Activated T-cell treated with anti-CD3 and anti-CD28 coated beads, Interleukin-2, amount 50 U/mL, for 4 hours (primary cell): ENCODE measurements at regions not wholly inside any gene's neighbourhood (a gene's known extent, or its start where the extent isn't known, plus 50 kb on each side); places are given as distances from the start of the nearest gene placed in this dataset.
"Not testable (repeated sequence)": the region's sequence is repeated elsewhere in the genome, so short reads cannot be mapped to it uniquely, and the experiment has no call there.

Experiments
- ATAC-seq, 2 donors: fragments of 200-7000 bp; cut with Tn5 transposase; one replicate each; pipeline ENCODE4 v1.10.0; 2021
- DNase-seq: peaks from one replicate; pipeline ENCODE4 v3.0.0-alpha.2; 2020
- H3K27me3 Mint-ChIP-seq: one replicate; pipeline ENCODE4 v1.8.0; 2021; ENCODE audit warnings: low read depth, mixed read lengths
- H3K36me3 Mint-ChIP-seq: one replicate; pipeline ENCODE4 v1.8.0; 2022; ENCODE audit warnings: mixed read lengths; ENCODE audit not compliant: insufficient read depth
- H3K4me1 Mint-ChIP-seq: one replicate; pipeline ENCODE4 v1.8.0; 2021; ENCODE audit warnings: low read depth, mixed read lengths
- H3K4me3 Mint-ChIP-seq: one replicate; pipeline ENCODE4 v1.8.0; 2021; ENCODE audit warnings: mild to moderate bottlenecking, moderate library complexity, mixed read lengths
- H3K9me3 Mint-ChIP-seq: one replicate; pipeline ENCODE4 v1.8.0; 2021; ENCODE audit warnings: mixed read lengths

DNA sequence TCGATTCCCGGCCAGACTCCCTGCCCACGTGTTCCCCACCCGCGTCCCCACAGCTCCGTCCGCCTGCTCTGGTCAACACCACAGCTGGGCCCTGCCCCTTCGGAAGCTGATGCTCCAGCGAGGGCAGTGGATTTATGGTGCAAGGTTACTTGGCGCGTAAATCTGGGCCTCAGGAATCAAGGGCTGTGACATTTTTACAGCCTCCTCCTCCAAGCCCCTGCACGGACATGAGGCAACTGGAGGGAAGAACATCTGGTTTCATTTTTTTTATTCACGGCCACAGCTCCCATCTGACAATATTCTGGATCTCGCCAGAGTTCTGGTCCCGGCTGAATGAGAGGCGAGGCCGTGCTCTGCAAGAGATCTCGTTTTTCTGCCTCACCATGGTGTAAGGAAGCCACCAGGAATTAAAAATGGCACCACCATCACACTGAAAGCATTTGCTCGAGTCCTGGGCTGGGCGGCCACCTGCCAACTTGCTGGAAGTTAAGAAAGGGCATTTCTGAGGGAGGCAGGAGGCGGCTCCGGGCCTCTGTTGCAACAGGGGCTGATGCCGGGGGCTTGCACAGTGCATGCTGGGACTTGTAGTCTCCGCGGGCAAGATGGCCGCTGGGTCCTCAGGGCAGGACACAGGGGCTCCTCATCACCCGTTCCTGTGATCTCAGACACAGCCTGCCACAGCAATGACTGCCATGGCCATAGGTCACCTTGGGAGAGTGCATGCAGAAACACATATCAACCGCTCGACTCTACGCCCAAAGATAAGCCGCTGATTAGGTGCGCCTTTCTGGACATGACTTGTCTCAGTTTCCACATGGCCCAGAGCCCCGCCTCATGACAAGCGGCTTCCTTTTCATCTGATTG, 148.5 kb downstream of the LY86 start:
- H3K27me3 Mint-ChIP-seq: peaks cover 22% of the 10 kb centered on the region
- no peaks in the 10 kb centered on the region for H3K4me1 Mint-ChIP-seq
- no peaks in the 10 kb centered on the region for H3K36me3 Mint-ChIP-seq
- DNase-seq (no peak), ATAC-seq (no peak)
- H3K9me3 Mint-ChIP-seq: no peaks in the 10 kb centered on the region
- no peak overlapping the region for H3K4me3 Mint-ChIP-seq

DNA sequence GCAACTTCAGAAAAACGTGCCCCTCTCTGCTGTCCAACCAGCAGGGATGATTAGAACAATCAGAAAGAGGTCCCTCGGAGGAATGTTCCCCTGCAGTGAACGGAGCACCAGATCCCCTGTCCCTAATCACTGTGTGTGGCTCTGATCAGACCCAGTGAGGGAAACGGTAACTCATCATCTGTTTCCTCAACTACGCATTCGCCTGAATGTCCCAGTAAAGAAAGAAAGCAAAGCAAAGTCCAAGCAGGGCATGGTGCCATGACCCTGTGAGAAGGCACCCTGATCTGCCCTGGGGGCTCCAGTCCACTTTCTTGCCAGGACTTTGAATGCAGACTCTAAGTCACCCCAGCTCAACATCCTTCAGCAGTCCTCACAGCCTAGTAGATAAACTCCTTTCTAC, 149.2 kb downstream of the LY86 start:
- peaks cover 22% of the 10 kb centered on the region for H3K27me3 Mint-ChIP-seq
- no peak for DNase-seq
- no peaks in the 10 kb centered on the region for H3K4me1 Mint-ChIP-seq
- H3K9me3 Mint-ChIP-seq: no peaks in the 10 kb centered on the region
- H3K36me3 Mint-ChIP-seq: no peaks in the 10 kb centered on the region
- ATAC-seq: no peak
- no peak overlapping the region for H3K4me3 Mint-ChIP-seq

DNA sequence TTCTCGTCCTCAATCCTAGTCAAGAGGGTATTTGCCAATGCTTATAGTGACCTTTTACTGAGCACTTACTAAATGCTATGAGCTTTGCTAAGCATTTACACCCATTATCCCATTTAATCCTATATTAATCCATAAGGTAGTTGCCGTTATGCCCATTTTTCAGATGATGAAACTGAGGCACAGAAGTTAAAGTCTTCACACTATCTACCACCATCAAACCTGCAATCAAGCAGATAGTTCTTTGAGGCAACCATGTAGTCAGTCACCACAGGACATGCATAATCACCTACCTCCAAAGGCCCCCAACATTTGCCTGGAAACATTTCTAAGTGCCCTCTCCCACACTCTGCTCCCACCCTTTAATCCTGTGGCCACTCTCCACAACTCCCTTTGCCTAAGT, 149.6 kb downstream of the LY86 start:
- Mint-ChIP-seq H3K4me1 (no peaks in the 10 kb centered on the region), H3K9me3 (no peaks in the 10 kb centered on the region), H3K4me3 (no peak overlapping the region), H3K36me3 (no peaks in the 10 kb centered on the region), H3K27me3 (peaks cover 22% of the 10 kb centered on the region)
- ATAC-seq (no peak), DNase-seq (no peak)

DNA sequence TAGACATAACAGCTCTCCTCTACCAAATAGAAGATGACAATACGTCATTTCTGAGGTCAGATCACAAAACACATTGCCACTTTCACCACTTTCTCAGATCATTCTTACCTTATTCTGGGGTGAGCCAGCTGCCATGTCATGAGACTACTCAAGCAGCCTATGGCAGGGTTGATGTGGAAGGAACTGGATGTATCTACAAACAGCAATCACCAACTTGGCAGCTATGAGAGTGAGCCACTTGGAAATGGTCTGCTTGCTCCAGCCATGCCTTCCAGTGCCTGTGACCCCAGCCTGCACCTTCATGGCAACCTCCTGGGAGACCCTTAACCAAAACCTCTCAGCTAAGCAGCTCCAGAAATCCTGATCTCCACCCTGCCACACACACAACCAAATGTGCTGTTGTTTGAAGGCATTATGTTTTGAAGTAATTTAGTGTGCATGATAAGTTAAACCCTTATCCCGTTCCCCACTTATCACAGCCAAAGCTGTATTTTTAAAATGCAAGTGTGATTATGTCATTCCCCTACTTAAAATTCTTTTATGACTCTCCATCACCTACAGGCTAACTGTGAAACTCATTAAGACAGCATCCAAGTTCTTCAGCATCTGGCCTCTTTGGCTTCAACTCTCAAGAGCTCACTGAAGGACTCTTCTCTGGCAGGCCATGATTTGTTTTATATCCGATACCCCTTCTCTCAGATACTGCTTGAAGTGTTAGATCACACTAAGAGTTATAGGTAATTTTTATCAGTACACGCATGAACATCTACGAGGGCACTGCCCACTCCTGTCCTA, 150.6 kb downstream of the LY86 start:
- Mint-ChIP-seq H3K4me1 (no peaks in the 10 kb centered on the region), H3K36me3 (no peaks in the 10 kb centered on the region), H3K27me3 (peaks cover 18% of the 10 kb centered on the region), H3K4me3 (no peak overlapping the region), H3K9me3 (no peaks in the 10 kb centered on the region)
- no peak for ATAC-seq
- DNase-seq: no peak

DNA sequence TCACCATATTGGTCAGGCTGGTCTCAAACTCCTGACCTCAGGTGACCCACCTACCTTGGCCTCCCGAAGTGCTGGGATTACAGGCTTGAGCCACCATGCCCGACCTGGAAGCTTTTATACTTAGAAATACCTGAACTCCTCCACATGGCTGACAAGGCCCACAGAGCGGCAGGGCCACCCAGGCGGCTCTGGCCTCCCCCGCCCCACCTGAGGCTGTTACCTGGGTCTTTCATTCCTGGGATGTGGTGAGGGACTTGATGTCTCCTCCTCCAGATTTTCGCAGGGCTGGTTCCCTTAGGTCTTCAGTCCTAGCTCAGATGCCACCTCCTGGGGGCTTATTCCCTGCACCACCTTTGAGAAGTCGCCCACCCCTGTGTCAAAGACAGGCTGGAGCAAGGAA, 152.1 kb downstream of the LY86 start:
- Mint-ChIP-seq H3K4me3 (no peak overlapping the region), H3K36me3 (no peaks in the 10 kb centered on the region), H3K27me3 (peaks cover 16% of the 10 kb centered on the region), H3K4me1 (no peaks in the 10 kb centered on the region), H3K9me3 (no peaks in the 10 kb centered on the region)
- DNase-seq (no peak), ATAC-seq (no peak)

DNA sequence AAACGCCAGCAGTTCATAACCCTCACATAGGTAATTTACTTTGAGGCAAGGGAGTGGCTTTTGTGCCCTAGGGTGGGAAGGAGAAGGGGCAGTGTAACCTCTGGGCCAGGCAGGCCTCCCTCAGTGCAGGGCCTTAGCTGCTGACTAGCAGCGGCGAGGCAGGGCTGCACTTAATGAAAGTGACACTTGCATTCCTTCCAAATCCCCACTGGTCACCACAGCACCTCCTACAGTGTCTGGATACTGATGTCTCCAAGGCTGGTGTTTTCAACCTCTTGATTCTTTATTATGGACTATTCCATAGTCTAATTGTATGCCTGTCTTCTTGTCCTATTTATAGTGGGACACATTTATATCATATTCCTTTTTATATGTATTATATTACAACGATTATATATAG, 152.7 kb downstream of the LY86 start:
- no peak for DNase-seq
- Mint-ChIP-seq H3K4me1 (no peaks in the 10 kb centered on the region), H3K4me3 (no peak overlapping the region), H3K36me3 (no peaks in the 10 kb centered on the region), H3K27me3 (peaks cover 13% of the 10 kb centered on the region), H3K9me3 (no peaks in the 10 kb centered on the region)
- no peak for ATAC-seq

DNA sequence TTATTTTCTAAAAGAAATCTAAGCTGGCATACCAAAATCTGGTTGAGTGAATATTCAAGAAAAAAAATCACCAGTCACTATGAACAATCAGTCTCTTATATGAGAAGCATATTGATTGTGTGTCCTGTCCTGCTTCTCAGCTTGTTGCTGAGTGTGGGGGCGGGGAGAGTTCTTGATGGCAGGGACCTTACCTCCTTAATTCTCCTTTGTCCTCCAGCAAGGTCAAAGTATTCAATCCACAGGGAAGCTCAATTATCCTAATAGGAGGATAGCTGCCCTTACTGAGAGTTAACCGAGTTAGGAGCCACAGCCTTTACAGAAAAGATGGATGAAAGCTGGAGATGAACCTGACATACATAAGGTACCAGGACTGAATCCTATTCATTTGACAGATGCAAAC, 154.0 kb downstream of the LY86 start:
- H3K27me3 Mint-ChIP-seq: peaks cover 17% of the 10 kb centered on the region
- no peak for DNase-seq
- H3K9me3 Mint-ChIP-seq: no peaks in the 10 kb centered on the region
- H3K4me1 Mint-ChIP-seq: no peaks in the 10 kb centered on the region
- ATAC-seq: no peak
- no peaks in the 10 kb centered on the region for H3K36me3 Mint-ChIP-seq
- no peak overlapping the region for H3K4me3 Mint-ChIP-seq

DNA sequence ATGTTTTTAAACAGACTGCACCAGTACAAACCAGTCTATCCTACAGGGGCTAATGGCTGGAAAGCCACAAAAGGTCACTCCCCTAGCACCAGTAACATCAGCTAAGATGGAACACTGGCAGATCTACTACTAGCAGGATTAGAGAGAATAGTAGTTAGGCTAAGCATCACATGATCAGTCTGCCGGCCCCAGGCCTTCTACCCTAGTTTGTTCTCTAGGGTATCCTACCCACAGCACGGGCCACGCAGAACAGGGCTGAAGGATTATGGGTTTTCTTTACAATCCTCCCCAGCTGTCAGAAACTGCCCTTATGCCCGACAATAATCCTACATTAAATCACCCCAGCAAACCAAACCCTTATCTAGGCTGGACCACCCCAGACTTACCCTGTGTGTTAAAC, 156.0 kb downstream of the LY86 start:
- no peaks in the 10 kb centered on the region for H3K4me1 Mint-ChIP-seq
- no peaks in the 10 kb centered on the region for H3K36me3 Mint-ChIP-seq
- no peaks in the 10 kb centered on the region for H3K9me3 Mint-ChIP-seq
- ATAC-seq (no peak), DNase-seq (no peak)
- peaks cover 10% of the 10 kb centered on the region for H3K27me3 Mint-ChIP-seq
- H3K4me3 Mint-ChIP-seq: no peak overlapping the region

DNA sequence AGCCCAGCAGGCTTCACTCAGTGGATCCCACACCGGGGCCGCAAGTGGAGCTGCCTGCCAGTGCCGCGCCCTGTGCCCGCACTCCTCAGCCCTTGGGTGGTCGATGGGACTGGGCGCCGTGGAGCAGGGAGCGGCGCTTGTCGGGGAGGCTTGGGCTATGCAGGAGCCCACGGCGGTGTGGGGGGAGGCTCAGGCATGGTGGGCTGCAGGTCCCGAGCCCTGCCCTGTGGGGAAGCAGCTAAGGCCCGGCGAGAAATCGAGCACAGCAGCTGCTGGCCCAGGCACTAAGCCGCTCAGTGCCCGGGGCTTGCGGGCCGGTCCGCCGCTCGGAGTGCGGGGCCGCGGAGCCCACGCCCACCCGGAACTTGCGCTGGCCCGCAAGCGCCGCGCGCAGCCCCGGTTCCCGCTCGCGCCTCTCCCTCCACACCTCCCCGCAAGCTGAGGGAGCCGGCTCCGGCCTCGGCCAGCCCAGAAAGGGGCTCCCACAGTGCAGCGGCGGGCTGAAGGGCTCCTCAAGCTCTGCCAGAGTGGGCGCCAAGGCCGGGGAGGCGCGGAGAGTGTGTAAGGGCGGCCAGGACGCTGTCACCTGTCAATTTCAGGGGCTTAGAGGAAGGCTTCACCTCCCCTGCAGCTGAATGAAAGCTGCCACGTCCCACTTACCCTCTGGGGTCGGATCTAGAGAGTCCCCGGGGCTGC, 157.3 kb downstream of the LY86 start:
- H3K4me3 Mint-ChIP-seq, ATAC-seq, H3K36me3 Mint-ChIP-seq, DNase-seq, H3K4me1 Mint-ChIP-seq, H3K9me3 Mint-ChIP-seq: not testable (repeated sequence)
- H3K27me3 Mint-ChIP-seq: peaks cover 12% of the 10 kb centered on the region

DNA sequence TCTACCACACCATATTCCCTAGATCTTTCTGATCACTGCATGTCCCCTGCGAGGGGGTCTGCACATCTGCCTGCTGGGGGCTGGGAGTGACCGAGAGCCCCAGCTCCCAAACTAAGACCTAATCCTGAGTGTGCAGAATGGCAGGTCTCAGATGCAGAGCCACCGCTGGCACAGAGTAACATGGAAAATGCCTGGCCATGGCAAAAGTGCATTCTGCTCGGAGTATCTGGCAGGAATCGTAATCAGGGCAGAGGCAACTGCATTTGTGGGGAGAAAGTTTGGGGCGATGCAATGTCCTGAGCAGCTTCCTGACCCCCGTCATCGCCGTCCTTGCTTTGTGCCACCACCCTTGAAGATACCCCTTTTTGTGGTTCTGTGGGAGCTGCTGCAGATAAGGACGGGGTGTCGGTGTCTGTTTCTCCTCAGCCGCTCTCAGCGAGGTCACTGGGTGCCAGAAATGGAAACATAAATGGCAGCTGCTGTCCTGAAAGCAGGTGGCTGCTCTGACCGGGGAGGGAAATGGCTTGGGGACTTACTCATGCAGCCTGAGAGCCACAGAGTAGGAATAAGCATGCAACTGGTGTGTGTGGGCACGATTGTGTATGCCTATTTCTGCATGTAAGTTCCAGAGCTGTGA, 157.9 kb downstream of the LY86 start:
- Mint-ChIP-seq H3K4me1 (peaks cover 8% of the 10 kb centered on the region), H3K27me3 (peaks cover 15% of the 10 kb centered on the region), H3K36me3 (no peaks in the 10 kb centered on the region), H3K9me3 (no peaks in the 10 kb centered on the region), H3K4me3 (no peak overlapping the region)
- ATAC-seq (no peak), DNase-seq (no peak)

DNA sequence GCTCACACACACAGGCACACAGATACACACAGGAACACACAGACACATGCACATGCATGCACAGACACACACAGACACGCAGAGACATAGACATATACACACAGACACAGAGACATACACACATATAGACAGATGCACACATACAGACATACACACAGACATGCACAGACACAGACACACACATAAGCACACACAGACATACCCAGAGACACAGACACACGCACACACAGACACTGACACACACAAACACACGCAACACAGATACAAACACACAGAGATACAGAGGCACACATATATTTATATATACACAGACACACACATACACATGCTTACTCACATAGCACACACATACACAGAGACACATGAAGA, 158.4 kb downstream of the LY86 start:
- Mint-ChIP-seq H3K36me3 (no peaks in the 10 kb centered on the region), H3K27me3 (peaks cover 15% of the 10 kb centered on the region), H3K9me3 (no peaks in the 10 kb centered on the region), H3K4me1 (peaks cover 13% of the 10 kb centered on the region), H3K4me3 (no peak overlapping the region)
- no peak for DNase-seq
- ATAC-seq: no peak

DNA sequence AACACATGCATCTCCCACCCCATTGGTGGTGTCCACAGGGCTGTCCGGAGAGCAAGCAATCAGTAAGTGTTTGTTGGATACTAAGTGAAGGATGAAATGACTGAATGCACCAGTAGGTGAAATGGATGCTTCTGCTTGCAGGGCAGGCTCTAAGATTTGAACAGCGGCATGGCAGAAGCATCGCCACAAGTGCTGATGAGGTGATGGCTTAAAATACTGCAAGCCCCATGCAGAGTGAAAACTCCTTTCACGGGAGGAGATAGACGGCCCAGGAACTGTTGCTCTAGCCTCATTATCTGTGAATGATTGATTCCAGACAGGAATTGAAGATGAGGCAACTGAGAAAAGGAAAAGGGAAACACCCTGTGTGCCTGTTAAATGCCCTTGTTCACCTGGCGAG, 158.9 kb downstream of the LY86 start:
- H3K4me1 Mint-ChIP-seq: peaks cover 14% of the 10 kb centered on the region

DNA sequence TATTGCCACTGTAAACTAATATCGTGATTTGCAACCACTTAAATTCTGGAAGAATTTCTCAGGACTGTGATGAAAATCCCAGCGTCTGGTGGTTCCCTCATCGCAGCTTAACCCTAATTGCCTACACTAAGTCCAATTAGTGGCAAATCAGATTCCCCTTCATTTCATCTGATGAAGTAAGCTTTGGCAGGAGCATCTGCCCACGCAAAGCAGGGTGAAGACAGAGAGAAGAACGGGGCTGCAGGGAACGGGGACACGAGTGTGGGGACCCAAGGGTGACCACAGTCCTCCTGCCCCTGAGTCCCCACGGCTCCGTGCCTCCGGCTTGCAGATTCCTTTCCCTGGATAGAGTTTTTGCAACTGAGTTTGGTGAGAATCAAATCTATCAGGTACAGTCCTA, 159.5 kb downstream of the LY86 start:
- DNase-seq (no peak), ATAC-seq (no peak)
- peaks cover 14% of the 10 kb centered on the region for H3K4me1 Mint-ChIP-seq
- peaks cover 15% of the 10 kb centered on the region for H3K27me3 Mint-ChIP-seq
- no peaks in the 10 kb centered on the region for H3K9me3 Mint-ChIP-seq
- H3K36me3 Mint-ChIP-seq: no peaks in the 10 kb centered on the region
- H3K4me3 Mint-ChIP-seq: no peak overlapping the region

More for the DNA sequence above, 158.9 kb downstream of the LY86 start:
- ATAC-seq (no peak), DNase-seq (no peak)
- Mint-ChIP-seq H3K36me3 (no peaks in the 10 kb centered on the region), H3K4me3 (no peak overlapping the region), H3K27me3 (peaks cover 15% of the 10 kb centered on the region), H3K9me3 (no peaks in the 10 kb centered on the region)
